Endothelial cell of umbilical vein (primary cell): ENCODE measurements at regions not wholly inside any gene's neighbourhood (a gene's known extent, or its start where the extent isn't known, plus 50 kb on each side); places are given as distances from the start of the nearest gene placed in this dataset.

ENCODE experiments used
- BruUV-seq: library from RNA; stranded (reverse); fragments of 400-500 nt; replicated peaks from 2 replicates; lab custom pipeline; 2021; lab: Mats Ljungman, UMichigan
- CTCF ChIA-PET: fragments of 300-600, 350-600 bp; sonication (Branson Sonifier 250); formaldehyde crosslinking; loops from one replicate; lab custom pipeline; 2021; ENCODE audit warnings: antibody characterized with exemption, inconsistent platforms; lab: Charles Lee
- POLR2A ChIA-PET: fragments of 300-600, 350-600 bp; sonication (Branson Sonifier 250); formaldehyde crosslinking; loops from one replicate; lab custom pipeline; 2021; ENCODE audit warnings: antibody characterized with exemption, inconsistent platforms; lab: Charles Lee
- DNase-seq: peaks from one replicate; pipeline ENCODE4 v3.0.0-alpha.2; 2011; ENCODE audit warnings: low read depth, low spot score
- FAIRE-seq: peaks from 2 replicates; lab custom pipeline; 2011; peaks lifted over from hg19 to GRCh38; lab: Jason Lieb, UNC
- H2AFZ ChIP-seq: 2 replicates; pipeline ENCODE4 v1.6.0; 2012; ENCODE audit warnings: low read depth, low read length, control low read depth, inconsistent platforms
- H3K27ac ChIP-seq: 2 replicates; pipeline ENCODE4 v1.5.1; 2011; ENCODE audit warnings: low read depth, mild to moderate bottlenecking, control low read depth, low read length, moderate library complexity; ENCODE audit not compliant: insufficient read depth
- H3K27me3 ChIP-seq, 2 experiments: 2 replicates each; pipeline versions ENCODE4 v1.6.0 to v1.6.1; 2011; ENCODE audit warnings: low read length in 2 of 2, mixed read lengths in 1 of 2; ENCODE audit not compliant: control insufficient read depth in 2 of 2, insufficient read depth in 2 of 2
- H3K36me3 ChIP-seq, 2 experiments: 2 replicates in 1 of 2; 3 replicates in 1 of 2; pipeline ENCODE4 v1.5.1; 2011; ENCODE audit warnings: low read length in 2 of 2, mild to moderate bottlenecking in 1 of 2, moderate library complexity in 1 of 2; ENCODE audit not compliant: control insufficient read depth in 2 of 2, insufficient read depth in 2 of 2; ENCODE audit errors: extremely low read depth in 1 of 2
- H3K4me1 ChIP-seq: 3 replicates; pipeline ENCODE4 v1.5.1; 2011; ENCODE audit warnings: mild to moderate bottlenecking, low read length; ENCODE audit not compliant: control insufficient read depth, insufficient read depth; ENCODE audit errors: extremely low read depth
- H3K4me2 ChIP-seq: 2 replicates; pipeline ENCODE4 v1.6.1; 2011; ENCODE audit warnings: low read length, control low read depth, mixed read lengths; ENCODE audit not compliant: insufficient read depth
- H3K4me3 ChIP-seq, 3 experiments: fragments of 200-600 bp in 1 of 3; sonication (generic), shearing (Covaris generic) in 1 of 3; replicated peaks in 1 of 3; 2 replicates each; pipeline ENCODE4 v1.5.1; 2011 to 2016; ENCODE audit warnings: control low read depth in 3 of 3, low read length in 3 of 3, mild to moderate bottlenecking in 2 of 3, inconsistent platforms in 1 of 3, low read depth in 1 of 3, moderate library complexity in 1 of 3; ENCODE audit not compliant: insufficient read depth in 1 of 3
- H3K79me2 ChIP-seq: 2 replicates; pipeline ENCODE4 v1.6.0; 2012; ENCODE audit warnings: low read length, inconsistent platforms; ENCODE audit not compliant: control insufficient read depth, insufficient read depth
- H3K9ac ChIP-seq: replicated peaks from 2 replicates; pipeline ENCODE3; 2011; ENCODE audit warnings: low read length, control low read depth; ENCODE audit not compliant: insufficient read depth; ENCODE audit errors: extremely low read depth
- H3K9me1 ChIP-seq: replicated peaks from 3 replicates; pipeline ENCODE4 v1.6.0; 2011; ENCODE audit warnings: mild to moderate bottlenecking, low read length; ENCODE audit not compliant: control insufficient read depth, insufficient read depth; ENCODE audit errors: extremely low read depth
- H3K9me3 ChIP-seq: replicated peaks from 2 replicates; pipeline ENCODE4 v1.5.1; 2012; ENCODE audit warnings: low read length, inconsistent platforms; ENCODE audit not compliant: control insufficient read depth, insufficient read depth
- H4K20me1 ChIP-seq: replicated peaks from 2 replicates; pipeline ENCODE3; 2011; ENCODE audit warnings: mild to moderate bottlenecking, low read length; ENCODE audit not compliant: control insufficient read depth, insufficient read depth; ENCODE audit errors: extremely low read depth
- CTCF ChIP-seq, 2 donors: IDR thresholded peaks; 1 replicate in 1 of 2; 2 replicates in 1 of 2; pipeline ENCODE4 v1.5.1; 2011; ENCODE audit warnings: low read length in 2 of 2, mild to moderate bottlenecking in 2 of 2, moderate library complexity in 2 of 2, control low read depth in 1 of 2, inconsistent platforms in 1 of 2, low read depth in 1 of 2; ENCODE audit not compliant: insufficient read depth in 1 of 2; ENCODE audit errors: extremely low read depth in 1 of 2
- EZH2 ChIP-seq: IDR thresholded peaks from 2 replicates; pipeline ENCODE4 v1.6.1; 2012; ENCODE audit warnings: borderline replicate concordance, low read depth, mild to moderate bottlenecking, moderate library complexity, low read length, inconsistent platforms; ENCODE audit not compliant: severe bottlenecking
- FOS ChIP-seq: IDR thresholded peaks from 2 replicates; pipeline ENCODE4 v1.6.1; 2011; ENCODE audit warnings: mild to moderate bottlenecking, low read length, moderate library complexity, borderline replicate concordance; ENCODE audit not compliant: insufficient read depth
- GATA2 ChIP-seq: IDR thresholded peaks from 2 replicates; pipeline ENCODE4 v1.7.0; 2011; ENCODE audit warnings: low read depth, mild to moderate bottlenecking, moderate library complexity, mixed read lengths, low read length; ENCODE audit not compliant: insufficient read length, insufficient read depth
- JUN ChIP-seq: IDR thresholded peaks from 2 replicates; pipeline ENCODE4 v1.6.1; 2011; ENCODE audit warnings: borderline replicate concordance, low read depth; ENCODE audit not compliant: insufficient read length, insufficient read depth
- MAX ChIP-seq: IDR thresholded peaks from 2 replicates; pipeline ENCODE4 v1.6.1; 2011; ENCODE audit not compliant: insufficient read depth, insufficient read length
- MYC ChIP-seq: IDR thresholded peaks from one replicate; pipeline ENCODE4 v1.6.1; 2011; ENCODE audit warnings: mild to moderate bottlenecking, low read depth, low read length
- POLR2A ChIP-seq: IDR thresholded peaks from 2 replicates; pipeline ENCODE4 v1.6.1; 2012; ENCODE audit warnings: low read depth, mild to moderate bottlenecking, control low read depth, low read length
- POLR2AphosphoS5 ChIP-seq: IDR thresholded peaks from 2 replicates; pipeline ENCODE4 v1.6.1; 2012; ENCODE audit warnings: low read depth, mild to moderate bottlenecking, control low read depth, low read length, moderate library complexity; ENCODE audit not compliant: insufficient read depth
- dilution Hi-C: fragments of 300-500 bp; cut with MboI; formaldehyde crosslinking; loops from one replicate; pipeline ENCODE4 v1.15.0; 2019; ENCODE audit warnings: low sequenced_read_pairs; ENCODE audit not compliant: extremely low pct_ligation_motif_present
- intact Hi-C: fragments of 100-400 bp; cut with micrococcal nuclease; formaldehyde crosslinking; loops from one replicate; pipeline ENCODE4 v1.10.0; 2022

- CTCF ChIA-PET, result no interaction called here
- POLR2A ChIA-PET, result no interaction called here
- H3K27me3 ChIP-seq, result no peaks in the 10 kb centered on the region
Measured at GRCh38 chr7:69335331-69335730, 262.9 kb upstream of the AUTS2 start.

More at GRCh38 chr7:69335331-69335730, 262.9 kb upstream of the AUTS2 start:
- FAIRE-seq, result no peak
- Histone ChIP-seq H3K9me1 (no peaks in the 10 kb centered on the region), H2AFZ (no peak overlapping the region), H3K9ac (no peak overlapping the region), H3K27ac (no peak overlapping the region), H3K4me2 (no peak overlapping the region), H3K9me3 (no peaks in the 10 kb centered on the region), H3K79me2 (no peaks in the 10 kb centered on the region), H3K4me3 (no peak overlapping the region), H3K4me1 (no peaks in the 10 kb centered on the region), H4K20me1 (no peaks in the 10 kb centered on the region), H3K36me3 (no peaks in the 10 kb centered on the region)
- DNase-seq, result no peak
- TF ChIP-seq CTCF (IDR thresholded peaks at IDR 0.05; ENCODE audit: extremely low read depth in 1 of 2, insufficient read depth in 1 of 2, low read depth in 1 of 2, low read length in 2 of 2) (no peak), FOS (no peak), JUN (no peak), MAX (no peak), MYC (no peak), POLR2AphosphoS5 (no peak), POLR2A (no peak), GATA2 (no peak), EZH2 (no peak)
- BruUV-seq, result no TSS peak
- dilution Hi-C loops, result no loop called here
- intact Hi-C loops, result no loop called here
